GM18508 (cell line): ENCODE measurements at regions not wholly inside any gene's neighbourhood (a gene's known extent, or its start where the extent isn't known, plus 50 kb on each side); places are given as distances from the start of the nearest gene placed in this dataset.
"Not testable (repeated sequence)": the region's sequence is repeated elsewhere in the genome, so short reads cannot be mapped to it uniquely, and the experiment has no call there.

Experiments used
- ATAC-seq: cut with Tn5 transposase; IDR thresholded peaks from one replicate; pipeline ENCODE4 v1.9.1; 2021; ENCODE audit warnings: moderate number of reproducible peaks; ENCODE audit not compliant: insufficient read depth, unreplicated experiment

DNA sequence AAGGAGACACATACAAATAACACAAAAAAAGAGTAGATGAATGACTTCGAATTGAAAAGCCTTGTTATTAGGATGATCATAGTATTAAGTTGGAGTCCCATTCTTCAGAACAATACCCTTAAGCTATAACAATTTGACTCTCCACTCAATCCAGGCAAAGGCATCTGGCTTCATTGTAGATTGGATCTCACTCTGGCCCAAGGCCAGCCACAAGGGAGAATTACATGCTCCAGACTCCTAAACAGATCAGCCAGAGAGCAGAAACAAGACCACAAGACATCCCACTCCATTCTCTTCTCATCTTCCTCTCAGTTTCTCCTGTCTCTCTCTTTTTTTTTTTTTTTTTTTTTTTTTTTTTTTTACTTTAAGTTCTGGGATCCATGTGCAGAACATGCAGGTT, 213.9 kb downstream of the DHX15 start:
- no peak for ATAC-seq

DNA sequence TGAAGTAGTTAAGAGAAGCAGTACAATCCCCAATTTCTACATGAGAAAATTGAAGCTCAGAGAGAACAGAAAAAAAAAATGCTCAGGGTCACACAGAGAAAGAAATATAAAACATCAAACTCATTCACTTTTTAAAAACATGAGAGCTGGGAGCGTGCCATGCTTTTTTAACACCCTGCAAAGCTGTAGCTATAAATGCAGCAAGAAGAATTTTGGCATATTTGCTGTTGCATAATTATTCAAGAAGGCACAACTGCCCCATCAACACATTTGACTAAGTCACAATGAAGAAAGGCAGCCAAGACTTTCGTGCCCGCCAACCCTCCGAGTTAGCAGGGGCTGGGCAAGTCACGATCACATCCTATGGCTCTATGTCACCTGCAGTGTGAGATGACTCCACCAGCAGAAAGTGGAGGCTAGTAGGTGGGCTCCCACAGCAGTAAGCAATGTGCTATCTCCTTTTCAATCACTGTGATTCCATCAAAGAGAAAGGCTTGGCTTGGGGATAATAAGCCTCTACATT, 214.8 kb downstream of the DHX15 start:
- no peak for ATAC-seq

DNA sequence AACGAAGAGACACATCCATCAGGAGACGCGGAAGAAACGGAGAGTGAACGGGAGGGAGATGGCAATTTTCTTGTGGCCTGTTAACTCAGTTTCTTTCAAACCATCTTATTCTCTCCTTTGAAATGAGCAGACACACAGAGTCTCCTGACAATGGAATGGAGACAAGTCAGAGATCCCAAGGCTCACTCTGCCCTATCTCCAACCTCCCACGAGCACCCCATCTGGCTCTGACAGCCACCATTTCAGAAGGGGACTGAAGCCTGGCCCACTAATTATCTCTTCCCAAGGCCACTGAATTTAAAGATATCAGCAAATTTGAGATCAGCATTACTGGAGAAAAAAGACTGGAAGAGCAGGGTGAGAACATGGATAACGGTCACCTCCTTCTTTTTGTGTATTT, 215.6 kb downstream of the DHX15 start:
- ATAC-seq, result no peak

DNA sequence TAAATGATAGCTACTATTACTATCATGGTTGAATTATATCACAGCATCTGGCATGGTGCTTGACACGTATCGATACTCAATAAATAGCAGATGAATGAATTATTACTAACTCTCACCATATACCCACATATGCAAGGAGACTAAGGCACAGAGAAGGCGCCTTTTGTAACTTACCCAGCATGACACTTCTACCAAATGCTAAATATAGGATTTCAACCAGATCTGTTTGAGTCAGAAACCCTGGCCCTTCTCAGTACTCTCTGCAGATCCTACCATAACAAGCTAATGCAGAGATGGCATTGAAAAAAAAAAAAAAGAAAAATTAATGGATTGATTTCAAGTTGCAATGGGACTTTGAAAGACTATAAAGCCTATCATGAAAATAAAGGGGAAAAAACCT, 219.5 kb downstream of the DHX15 start:
- ATAC-seq, result no peak

DNA sequence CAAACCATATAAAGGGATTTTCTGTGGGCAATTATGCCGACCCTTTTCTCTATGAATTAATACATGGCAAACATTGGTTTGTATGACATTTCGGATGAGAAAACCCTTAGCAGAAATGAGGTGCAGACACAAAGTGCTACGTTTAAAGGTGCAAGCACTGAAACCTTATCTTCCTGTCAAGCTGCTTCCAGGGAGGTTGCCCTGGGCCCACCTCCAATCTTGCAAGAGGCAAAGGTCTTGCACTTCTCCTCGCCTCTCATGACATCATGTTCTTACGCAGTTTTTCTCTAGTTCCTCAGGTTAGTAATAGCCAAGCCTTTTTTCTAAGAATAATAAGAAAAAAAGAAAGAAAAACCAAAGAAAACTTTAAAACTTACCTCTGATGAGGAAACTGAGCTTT, 220.1 kb downstream of the DHX15 start:
- no peak for ATAC-seq

DNA sequence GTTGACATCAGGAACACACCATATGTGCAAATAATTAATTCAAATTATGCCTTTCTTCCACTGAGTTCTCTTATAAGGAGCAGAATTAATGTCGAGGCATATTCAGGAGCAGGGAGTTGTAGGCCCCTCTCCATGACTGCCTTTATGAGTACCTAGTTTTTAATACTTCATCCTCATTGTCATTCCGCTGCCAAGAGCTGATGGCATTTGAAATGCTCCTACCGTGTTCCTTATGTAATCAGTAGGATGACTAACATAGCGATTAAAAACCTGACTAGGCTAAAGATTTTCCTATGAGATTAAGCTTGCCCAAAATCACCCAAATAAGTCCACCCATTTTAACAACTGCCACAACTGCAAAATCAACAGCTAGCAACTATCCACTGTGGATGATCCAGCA, 220.6 kb downstream of the DHX15 start:
- ATAC-seq, result no peak

DNA sequence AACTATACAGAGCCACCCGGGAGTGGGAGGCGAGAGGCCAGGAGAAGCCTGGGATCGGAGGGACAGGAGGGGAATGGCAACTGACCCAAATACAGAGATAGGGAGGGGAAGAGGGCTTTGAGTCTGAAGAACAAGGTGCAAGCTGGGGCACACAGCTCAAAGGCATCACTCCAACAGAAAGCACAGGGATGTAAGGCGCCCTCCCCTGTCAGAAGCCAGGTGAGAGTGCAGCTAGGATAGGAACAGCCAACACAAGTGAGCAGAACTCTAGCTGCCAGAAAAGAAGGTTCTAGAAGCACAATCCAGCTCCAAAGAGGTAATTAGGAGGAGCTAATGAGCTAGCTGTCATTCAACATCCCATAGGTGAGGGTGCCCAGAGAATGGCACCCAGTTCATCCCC, 232.2 kb downstream of the DHX15 start:
- ATAC-seq, result no peak

DNA sequence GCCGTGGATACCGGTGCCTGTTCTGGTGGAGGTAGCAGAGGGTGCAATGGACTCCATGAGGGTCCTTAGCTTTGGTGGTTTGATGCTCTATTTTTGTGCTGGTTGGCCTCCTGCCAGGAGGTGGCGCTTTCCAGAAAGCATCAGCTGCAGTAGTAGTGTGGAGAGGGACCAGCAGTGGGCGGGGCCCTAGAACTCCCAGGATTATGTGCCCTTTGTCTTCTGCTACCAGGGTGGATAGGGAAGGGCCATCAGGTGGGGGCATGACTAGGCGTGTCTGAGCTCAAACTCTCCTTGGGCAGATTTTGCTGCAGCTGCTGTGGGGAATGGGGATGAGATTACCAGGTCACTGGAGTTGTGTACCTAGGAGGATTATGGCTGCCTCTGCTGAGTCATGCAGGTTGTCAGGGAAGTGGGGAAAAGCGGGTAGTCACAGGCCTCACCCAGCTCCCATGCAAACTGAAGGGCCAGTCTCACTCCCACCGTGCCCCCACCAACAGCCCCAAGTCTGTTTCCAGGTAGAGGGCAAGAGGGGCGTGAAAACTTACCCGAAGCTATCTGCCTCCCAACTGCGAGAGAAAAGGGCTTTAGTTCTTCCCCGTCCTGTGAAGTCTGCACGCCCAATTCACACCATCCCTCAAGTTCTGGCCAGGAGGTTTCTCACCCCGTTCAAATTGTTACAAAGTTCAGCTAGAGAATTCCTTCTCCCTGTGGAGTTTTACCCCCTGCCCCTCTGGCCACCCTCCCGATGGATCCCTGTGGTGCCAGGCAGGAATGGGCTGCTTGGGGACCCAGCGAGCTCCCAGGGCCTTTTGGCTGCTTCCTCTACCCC, 235.0 kb downstream of the DHX15 start:
- ATAC-seq, result not testable (repeated sequence)

DNA sequence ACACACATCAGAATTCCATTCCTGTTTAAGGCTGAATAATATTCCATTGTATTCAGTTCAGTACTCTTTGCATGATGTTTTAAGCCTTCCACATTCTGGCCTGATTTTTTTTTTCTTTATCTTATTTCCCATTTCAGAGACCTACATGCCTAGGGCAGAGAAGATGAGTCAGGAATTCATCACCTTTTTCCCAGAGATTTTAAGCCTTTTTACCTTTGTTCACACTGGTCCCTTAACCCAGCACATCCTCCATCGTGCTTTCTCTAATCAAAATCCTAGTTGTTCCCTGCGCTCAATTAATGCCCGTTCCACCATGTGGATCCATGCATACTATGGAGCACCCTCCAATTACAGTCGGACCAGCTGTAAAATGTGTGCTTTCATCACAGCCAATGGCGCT, 245.1 kb downstream of the DHX15 start:
- ATAC-seq, result no peak

DNA sequence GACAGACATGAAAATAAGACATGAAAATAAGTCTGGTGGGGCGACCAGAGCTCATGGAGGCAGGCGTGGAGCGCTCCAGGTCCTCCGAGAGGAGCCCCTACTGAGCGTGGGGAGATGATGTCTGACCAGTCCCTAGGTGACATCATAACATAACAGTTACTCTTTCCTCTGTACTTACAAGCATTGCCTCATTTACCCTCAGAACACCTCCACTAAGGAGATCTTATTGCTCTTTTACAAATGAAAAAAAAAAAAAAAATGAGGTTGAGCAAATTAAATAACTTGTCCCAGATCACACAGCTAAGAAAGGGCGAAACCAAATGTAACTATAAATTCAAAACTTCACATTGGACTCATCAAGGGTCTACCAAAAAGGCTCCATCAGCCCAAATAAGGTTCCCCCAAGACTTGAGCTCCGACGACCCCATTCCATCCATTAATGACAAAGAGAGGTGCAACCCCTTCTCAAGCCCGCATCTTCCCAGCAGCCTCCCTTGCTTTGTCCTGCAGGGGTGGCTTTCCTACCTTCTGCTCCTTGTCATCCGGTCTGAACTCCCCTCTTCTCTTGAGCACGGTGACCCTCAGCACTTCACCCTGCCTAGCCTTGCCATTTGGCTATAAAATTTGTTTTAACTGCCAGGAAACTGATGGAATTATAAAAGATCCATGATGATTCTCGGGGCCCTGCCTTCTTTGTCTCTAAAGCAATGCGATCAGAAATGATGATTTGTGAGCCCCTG, 246.7 kb downstream of the DHX15 start:
- ATAC-seq, result no peak

DNA sequence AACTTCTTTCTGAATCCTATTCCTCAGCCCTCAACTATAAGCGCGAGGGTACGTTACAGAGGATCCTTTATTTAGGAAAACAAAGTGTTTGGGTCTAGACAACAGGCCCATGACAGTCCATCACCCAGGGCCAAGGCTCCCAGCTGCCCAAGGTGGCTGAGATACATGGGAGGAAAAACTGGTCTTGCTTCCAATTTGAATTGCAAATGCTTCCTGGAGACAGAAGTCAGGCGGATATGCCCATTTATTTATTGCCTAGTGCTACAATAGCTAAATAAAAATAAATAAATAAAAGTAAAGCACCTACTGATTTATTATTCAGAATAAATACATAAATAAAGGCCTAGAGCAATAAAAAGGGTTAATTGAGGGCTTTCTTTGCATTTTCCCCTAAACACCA, 248.7 kb downstream of the DHX15 start:
- no peak for ATAC-seq

DNA sequence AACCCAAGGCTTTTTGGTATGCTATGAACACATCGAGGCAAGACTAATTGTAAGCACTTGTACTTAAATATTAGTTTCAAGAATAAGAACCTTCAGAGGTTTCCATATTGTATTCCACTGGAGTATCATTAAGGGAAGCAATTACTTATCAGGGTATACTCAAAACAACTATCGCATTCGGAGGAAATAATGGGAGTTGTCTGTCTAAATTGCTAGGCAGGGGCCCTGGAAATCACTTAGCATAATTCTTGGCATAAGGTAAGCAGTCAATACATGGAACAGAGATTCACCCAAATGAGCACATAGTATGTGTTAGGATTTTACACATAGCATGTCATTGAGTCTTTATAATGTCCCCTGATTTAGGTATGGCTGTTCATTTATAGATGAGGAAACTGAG, 249.4 kb downstream of the DHX15 start:
- no peak for ATAC-seq

DNA sequence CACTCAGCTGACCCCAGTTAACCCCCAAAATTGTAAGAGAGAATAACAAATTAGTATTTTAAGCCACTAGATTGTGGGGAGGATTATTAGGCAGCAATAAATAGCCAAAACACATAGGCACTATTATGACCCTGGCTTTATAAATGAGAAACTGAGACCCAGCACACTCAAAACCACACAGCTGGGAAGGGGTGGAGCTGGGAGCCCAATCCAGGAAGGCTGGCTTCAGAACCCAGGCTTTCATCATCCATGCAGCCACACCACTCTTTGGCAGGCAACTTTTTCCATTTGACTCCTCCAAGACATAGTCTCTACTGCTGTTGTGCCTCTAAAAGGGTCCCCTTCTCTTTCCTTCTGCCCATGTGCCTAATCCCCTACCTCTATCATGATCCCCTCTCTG, 253.8 kb downstream of the DHX15 start:
- ATAC-seq, result no peak

DNA sequence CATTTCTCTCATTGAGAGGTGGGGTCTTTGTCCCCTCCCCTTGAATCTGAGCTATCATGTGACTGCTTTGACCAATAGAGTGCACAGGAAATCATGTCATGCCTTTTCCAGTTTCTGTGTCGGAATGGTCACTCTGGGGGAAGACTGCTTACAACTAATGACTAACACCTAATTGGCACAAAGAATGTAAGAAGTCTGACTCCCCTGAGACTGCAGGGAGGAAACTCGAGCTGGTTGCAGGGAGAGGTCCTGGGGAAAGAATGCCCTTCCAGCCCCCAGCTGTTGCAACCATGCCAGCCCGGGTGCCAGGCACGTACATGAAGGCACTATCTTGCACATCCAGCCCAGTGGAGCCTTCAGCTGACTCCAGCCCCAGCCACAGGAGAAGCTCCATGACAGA, 254.2 kb downstream of the DHX15 start:
- ATAC-seq, result no peak

DNA sequence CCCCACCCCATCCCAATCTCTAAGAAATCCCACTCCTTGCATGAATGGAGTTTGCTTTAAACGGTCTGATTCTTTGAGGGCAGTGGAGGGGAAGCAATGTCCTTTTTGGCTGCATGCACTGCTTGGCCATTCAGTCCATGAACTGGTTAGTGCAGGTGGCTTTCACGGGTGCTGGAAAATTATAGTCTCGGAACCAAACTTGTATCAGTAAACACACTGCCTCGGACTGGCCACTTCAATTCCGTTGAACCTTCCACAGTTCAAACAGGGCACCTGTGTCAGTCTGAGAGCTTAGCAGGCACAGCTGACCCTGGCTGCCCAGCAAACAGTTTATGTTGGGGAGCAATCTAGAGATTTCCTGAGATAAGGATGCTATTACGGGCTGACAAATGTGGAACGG, 255.6 kb downstream of the DHX15 start:
- ATAC-seq, result no peak

DNA sequence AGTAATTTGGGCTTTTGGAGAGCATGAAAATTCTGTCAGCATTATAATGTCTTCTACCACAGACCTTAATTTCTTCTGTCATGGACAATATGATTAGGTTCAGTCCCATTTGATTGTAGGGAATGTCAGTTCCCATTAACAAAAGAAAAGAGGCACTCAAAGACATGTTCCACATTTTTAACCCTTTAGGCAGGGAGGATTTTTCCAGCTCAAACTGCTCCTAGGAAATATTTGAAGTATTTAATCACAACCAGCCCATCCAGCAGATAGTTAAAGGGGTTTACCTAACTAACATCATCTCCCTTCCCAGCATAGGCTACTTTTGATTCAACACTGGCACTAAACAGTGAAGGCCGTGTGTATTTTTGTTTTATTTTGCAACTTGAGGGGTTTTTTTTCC, 256.0 kb downstream of the DHX15 start:
- ATAC-seq, result no peak

DNA sequence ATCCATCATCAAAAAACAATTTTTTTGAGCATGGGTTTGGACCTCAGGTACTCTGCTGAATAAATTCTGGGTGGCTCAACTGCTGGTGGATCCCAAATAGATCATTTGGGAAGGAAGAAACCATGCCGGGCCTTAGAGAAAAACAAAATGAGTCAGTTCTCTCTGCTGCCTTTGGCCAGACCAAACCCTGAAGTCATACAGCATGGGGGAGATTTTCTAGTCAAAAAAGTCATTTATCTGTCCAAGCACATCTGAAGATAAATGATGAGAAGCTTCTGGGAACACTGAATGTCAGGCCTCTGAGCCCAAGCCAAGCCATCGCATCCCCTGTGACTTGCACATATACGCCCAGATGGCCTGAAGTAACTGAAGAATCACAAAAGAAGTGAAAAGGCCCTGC, 261.4 kb downstream of the DHX15 start:
- no peak for ATAC-seq

DNA sequence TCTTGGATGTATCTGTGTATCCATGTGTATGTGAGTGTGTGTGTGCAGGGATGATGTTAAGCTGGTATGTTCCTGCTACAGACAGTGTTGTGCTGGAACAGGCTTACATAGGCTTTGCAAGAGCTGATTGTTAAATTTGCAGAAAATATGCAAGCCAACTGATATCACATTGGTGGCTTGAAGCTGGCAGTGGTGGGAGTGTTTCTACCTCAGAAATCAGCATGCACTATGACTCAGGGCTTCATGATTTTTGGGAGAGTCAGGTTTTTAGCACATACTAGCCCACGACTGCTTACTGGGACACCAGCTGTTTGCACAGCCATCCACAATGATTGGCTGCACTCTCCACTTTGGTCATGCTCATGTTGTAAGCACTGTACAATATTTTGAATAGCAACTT, 261.8 kb downstream of the DHX15 start:
- ATAC-seq, result no peak

DNA sequence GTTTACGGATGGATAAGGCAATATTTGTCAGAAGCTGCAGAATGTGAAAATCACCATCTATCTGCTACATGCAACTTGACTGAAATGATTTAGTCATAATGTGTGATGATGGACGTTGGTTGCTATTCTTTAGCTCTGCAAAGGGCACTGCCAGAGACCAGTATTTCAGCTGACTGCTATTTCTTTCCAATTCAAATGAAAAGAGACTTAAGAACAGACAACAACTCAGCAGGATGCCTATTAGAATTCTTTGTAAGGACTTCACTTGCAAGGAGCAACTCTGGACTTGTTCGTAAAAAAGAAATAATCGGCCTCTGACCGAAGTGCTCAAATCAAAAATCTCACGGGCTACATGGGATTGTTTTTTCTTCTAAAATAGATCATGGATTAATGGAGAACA, 262.7 kb downstream of the DHX15 start:
- no peak for ATAC-seq

DNA sequence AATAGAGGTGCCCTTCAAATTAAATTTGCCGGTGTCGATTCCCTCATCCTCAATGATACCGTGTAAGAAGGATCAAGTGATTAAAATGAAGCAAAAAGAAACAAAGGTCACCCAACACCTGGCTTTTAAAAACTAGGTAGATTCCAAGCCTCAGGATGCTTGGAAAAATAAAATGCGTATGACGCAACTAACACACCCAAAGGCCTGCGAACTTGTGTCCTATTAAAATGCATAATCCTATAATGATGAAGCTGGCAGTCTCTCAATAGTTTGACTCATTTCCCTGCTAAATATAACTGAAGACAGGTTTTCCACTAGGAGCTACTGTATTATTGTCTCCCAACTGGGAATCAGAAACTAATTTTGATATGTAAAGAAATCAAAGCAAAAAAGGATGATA, 263.2 kb downstream of the DHX15 start:
- no peak for ATAC-seq

DNA sequence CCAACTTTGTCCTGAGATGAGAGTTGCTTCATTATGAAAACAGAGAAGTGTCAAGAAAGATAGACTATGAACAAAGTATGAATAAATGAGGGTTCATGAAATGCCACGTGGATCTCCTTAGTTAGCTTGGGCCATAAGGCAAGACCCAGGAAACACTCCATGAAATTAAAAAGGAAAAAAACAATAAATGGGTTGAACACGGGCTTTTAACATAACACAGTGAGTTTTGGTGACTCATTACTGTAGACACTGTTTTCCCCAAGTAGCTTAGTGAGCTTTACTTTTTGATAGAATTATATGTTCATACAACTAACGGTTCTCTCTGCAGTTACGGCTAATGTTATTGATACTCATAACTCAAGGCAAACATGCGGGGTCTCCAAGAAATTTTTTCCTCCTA, 265.0 kb downstream of the DHX15 start:
- no peak for ATAC-seq

DNA sequence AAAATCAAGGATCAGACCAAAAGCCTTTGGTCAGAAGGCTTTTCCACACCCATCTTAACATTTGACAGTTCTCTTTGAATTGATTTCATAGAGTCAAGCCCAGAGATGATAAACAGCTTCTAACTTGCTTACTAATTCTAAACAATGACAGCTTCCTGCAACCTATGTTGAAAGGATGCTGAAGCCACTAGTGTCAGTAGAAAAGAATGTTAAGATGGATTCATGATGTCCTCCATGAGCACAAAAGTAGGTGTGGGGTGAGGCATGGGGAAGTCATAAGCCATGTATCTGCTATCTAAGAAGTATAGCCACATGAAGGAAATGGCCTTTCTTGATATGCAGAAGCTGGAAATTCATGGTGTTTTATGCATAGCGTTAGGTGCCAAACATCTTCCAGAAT, 269.3 kb downstream of the DHX15 start:
- no peak for ATAC-seq
